IPS DF 6.9 (cell line): ENCODE measurements at regions not wholly inside any gene's neighbourhood (a gene's known extent, or its start where the extent isn't known, plus 50 kb on each side); places are given as distances from the start of the nearest gene placed in this dataset.
A peak's percentile ranks its signal among the peaks of the same experiment; 100 is the strongest.

Experiments
- DNase-seq: peaks from one replicate; pipeline ENCODE4 v3.0.0-alpha.2; 2013; ENCODE audit warnings: low read depth, low spot score
- H3K27ac ChIP-seq: one replicate; pipeline ENCODE4 v1.5.1; 2013; ENCODE audit warnings: low read length, control low read depth
- H3K27me3 ChIP-seq: 2 replicates; pipeline ENCODE4 v1.6.1; 2013; ENCODE audit warnings: mild to moderate bottlenecking, low read length; ENCODE audit not compliant: control insufficient read depth, insufficient read depth
- H3K36me3 ChIP-seq: 2 replicates; pipeline ENCODE4 v1.6.1; 2013; ENCODE audit warnings: low read length; ENCODE audit not compliant: control insufficient read depth, insufficient read depth
- H3K4me1 ChIP-seq: 2 replicates; pipeline ENCODE4 v1.6.1; 2013; ENCODE audit warnings: low read length; ENCODE audit not compliant: control insufficient read depth, insufficient read depth
- H3K4me3 ChIP-seq: 2 replicates; pipeline ENCODE4 v1.5.1; 2013; ENCODE audit warnings: mild to moderate bottlenecking, low read length
- H3K9me3 ChIP-seq: 2 replicates; pipeline ENCODE4 v1.6.1; 2013; ENCODE audit warnings: low read length, inconsistent platforms; ENCODE audit not compliant: control insufficient read depth, insufficient read depth
- WGBS: extraction: QIAGEN DNeasy Blood & Tissue Kit; methylation state at CpG from one replicate; pipeline ENCODE4 v1.1.7; 2013; ENCODE audit warnings: mixed read lengths, missing lambda C conversion rate; ENCODE audit not compliant: insufficient read length, insufficient coverage; 5-methylcytosine and 5-hydroxymethylcytosine counted together

- Histone ChIP-seq H3K27me3 (no peaks in the 10 kb centered on the region), H3K36me3 (no peaks in the 10 kb centered on the region), H3K27ac (no peak overlapping the region), H3K4me1 (peaks cover 1% of the 10 kb centered on the region), H3K9me3 (no peaks in the 10 kb centered on the region), H3K4me3 (no peak overlapping the region)
- no peak for DNase-seq
- no CpG with 5 or more reads among the region's 2 CpGs for WGBS
Measured at GRCh38 chr11:92300876-92301275, 76.3 kb downstream of the FAT3 start.

- DNase-seq = no peak
- Histone ChIP-seq H3K4me3 (no peak overlapping the region), H3K9me3 (no peaks in the 10 kb centered on the region), H3K27me3 (no peaks in the 10 kb centered on the region), H3K27ac (no peak overlapping the region), H3K36me3 (no peaks in the 10 kb centered on the region), H3K4me1 (peaks cover 6% of the 10 kb centered on the region)
- no CpG with 5 or more reads among the region's 4 CpGs for WGBS
Measured at GRCh38 chr11:92302770-92303169, 78.2 kb downstream of the FAT3 start.

GRCh38 chr11:92304271-92304670 lies 79.7 kb downstream of the FAT3 start:
- WGBS = no CpG with 5 or more reads among the region's 1 CpG
- peaks cover 8% of the 10 kb centered on the region for H3K4me1 ChIP-seq
- H3K27me3 ChIP-seq = no peaks in the 10 kb centered on the region
- H3K4me3 ChIP-seq = no peak overlapping the region
- no peak for DNase-seq
- no peak overlapping the region for H3K27ac ChIP-seq
- no peaks in the 10 kb centered on the region for H3K9me3 ChIP-seq
- H3K36me3 ChIP-seq = no peaks in the 10 kb centered on the region

- H3K27ac ChIP-seq = no peak overlapping the region
- no peak overlapping the region for H3K4me3 ChIP-seq
- no peaks in the 10 kb centered on the region for H3K27me3 ChIP-seq
- no peaks in the 10 kb centered on the region for H3K36me3 ChIP-seq
- H3K9me3 ChIP-seq = no peaks in the 10 kb centered on the region
- H3K4me1 ChIP-seq = peaks cover 7% of the 10 kb centered on the region; the same call in 1 of the 2 replicates
- WGBS = no CpG with 5 or more reads among the region's 1 CpG
- no peak for DNase-seq
Measured at GRCh38 chr11:92306966-92307510, 82.4 kb downstream of the FAT3 start.

GRCh38 chr11:92308366-92308765 lies 83.7 kb downstream of the FAT3 start:
- H3K27ac ChIP-seq = no peak overlapping the region
- H3K9me3 ChIP-seq = no peaks in the 10 kb centered on the region
- peaks cover 7% of the 10 kb centered on the region; the same call in 1 of the 2 replicates for H3K4me1 ChIP-seq
- H3K36me3 ChIP-seq = no peaks in the 10 kb centered on the region
- no peak overlapping the region for H3K4me3 ChIP-seq
- DNase-seq = no peak
- H3K27me3 ChIP-seq = no peaks in the 10 kb centered on the region

GRCh38 chr11:92311616-92312449 lies 87.2 kb downstream of the FAT3 start:
- H3K4me3 ChIP-seq = no peak overlapping the region
- peaks cover 9% of the 10 kb centered on the region; the same call in 1 of the 2 replicates for H3K4me1 ChIP-seq
- 100% methylated on average over 1 of the region's 5 CpGs for WGBS
- no peaks in the 10 kb centered on the region for H3K36me3 ChIP-seq
- H3K27ac ChIP-seq = no peak overlapping the region
- no peaks in the 10 kb centered on the region for H3K9me3 ChIP-seq
- DNase-seq = peak; percentile 86
- H3K27me3 ChIP-seq = no peaks in the 10 kb centered on the region

- DNase-seq = no peak
- H3K4me1 ChIP-seq = peaks cover 6% of the 10 kb centered on the region; the same call in 1 of the 2 replicates
- no peaks in the 10 kb centered on the region for H3K36me3 ChIP-seq
- H3K27ac ChIP-seq = no peak overlapping the region
- no peaks in the 10 kb centered on the region for H3K27me3 ChIP-seq
- H3K4me3 ChIP-seq = no peak overlapping the region
- no peaks in the 10 kb centered on the region for H3K9me3 ChIP-seq
- WGBS = no CpG with 5 or more reads among the region's 5 CpGs
Measured at GRCh38 chr11:92313784-92314183, 89.2 kb downstream of the FAT3 start.

GRCh38 chr11:92314499-92314898 lies 89.9 kb downstream of the FAT3 start:
- peaks cover 4% of the 10 kb centered on the region; the same call in 1 of the 2 replicates for H3K4me1 ChIP-seq
- DNase-seq = no peak
- no peaks in the 10 kb centered on the region for H3K36me3 ChIP-seq
- H3K9me3 ChIP-seq = no peaks in the 10 kb centered on the region
- no CpG with 5 or more reads among the region's 1 CpG for WGBS
- H3K4me3 ChIP-seq = no peak overlapping the region
- H3K27me3 ChIP-seq = no peaks in the 10 kb centered on the region
- no peak overlapping the region for H3K27ac ChIP-seq

GRCh38 chr11:92316106-92316809 lies 91.6 kb downstream of the FAT3 start:
- H3K9me3 ChIP-seq = no peaks in the 10 kb centered on the region
- no peaks in the 10 kb centered on the region for H3K27me3 ChIP-seq
- no peak for DNase-seq
- WGBS = no CpG with 5 or more reads among the region's 4 CpGs
- no peak overlapping the region for H3K27ac ChIP-seq
- H3K36me3 ChIP-seq = no peaks in the 10 kb centered on the region
- no peak overlapping the region for H3K4me3 ChIP-seq
- peaks cover 4% of the 10 kb centered on the region; the same call in 1 of the 2 replicates for H3K4me1 ChIP-seq

- peaks cover 4% of the 10 kb centered on the region; the same call in 1 of the 2 replicates for H3K4me1 ChIP-seq
- no peak overlapping the region for H3K27ac ChIP-seq
- H3K9me3 ChIP-seq = no peaks in the 10 kb centered on the region
- H3K27me3 ChIP-seq = no peaks in the 10 kb centered on the region
- no peak overlapping the region for H3K4me3 ChIP-seq
- DNase-seq = no peak
- no peaks in the 10 kb centered on the region for H3K36me3 ChIP-seq
Measured at GRCh38 chr11:92317222-92317621, 92.6 kb downstream of the FAT3 start.
